ENCODE measurements at regions not wholly inside any gene's neighbourhood (a gene's known extent, or its start where the extent isn't known, plus 50 kb on each side); places are given as distances from the start of the nearest gene placed in this dataset.

DNA sequence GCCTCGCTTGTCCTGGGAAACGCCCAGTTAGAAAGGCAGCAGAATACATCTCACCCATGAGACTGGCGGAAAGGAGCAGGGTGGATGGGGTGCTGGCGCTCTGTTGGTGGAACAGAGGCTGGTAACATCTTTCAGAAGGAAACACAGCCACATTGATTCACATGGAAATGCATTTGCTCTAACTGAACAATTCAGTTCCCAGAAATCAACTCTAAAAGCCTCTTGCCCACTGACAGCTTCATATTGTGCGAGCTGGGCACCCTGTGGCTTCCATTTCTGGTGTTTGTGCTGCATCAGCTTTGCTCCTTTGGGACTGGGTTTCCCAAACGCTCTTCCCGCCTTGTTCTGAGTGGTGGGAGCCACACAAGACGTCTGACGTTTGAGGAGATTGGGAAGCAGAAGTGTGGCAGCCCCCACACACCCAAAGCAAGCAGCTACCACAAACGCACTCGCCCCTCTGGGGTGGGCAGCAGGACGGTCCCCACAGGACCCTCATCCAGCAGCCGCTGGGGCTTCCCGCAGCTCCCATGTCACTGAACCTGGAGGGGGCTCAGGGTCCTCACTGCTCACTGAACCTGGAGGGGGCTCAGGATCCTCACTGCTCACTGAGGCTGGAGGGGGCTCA, 229.5 kb downstream of the ERMARD start:
- intact Hi-C loops (cut with DNase I; ENCODE audit: low total_unique reads), result no loop called here
- TF ChIP-seq, protein P1, sequence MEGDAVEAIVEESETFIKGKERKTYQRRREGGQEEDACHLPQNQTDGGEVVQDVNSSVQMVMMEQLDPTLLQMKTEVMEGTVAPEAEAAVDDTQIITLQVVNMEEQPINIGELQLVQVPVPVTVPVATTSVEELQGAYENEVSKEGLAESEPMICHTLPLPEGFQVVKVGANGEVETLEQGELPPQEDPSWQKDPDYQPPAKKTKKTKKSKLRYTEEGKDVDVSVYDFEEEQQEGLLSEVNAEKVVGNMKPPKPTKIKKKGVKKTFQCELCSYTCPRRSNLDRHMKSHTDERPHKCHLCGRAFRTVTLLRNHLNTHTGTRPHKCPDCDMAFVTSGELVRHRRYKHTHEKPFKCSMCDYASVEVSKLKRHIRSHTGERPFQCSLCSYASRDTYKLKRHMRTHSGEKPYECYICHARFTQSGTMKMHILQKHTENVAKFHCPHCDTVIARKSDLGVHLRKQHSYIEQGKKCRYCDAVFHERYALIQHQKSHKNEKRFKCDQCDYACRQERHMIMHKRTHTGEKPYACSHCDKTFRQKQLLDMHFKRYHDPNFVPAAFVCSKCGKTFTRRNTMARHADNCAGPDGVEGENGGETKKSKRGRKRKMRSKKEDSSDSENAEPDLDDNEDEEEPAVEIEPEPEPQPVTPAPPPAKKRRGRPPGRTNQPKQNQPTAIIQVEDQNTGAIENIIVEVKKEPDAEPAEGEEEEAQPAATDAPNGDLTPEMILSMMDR (IDR thresholded peaks at IDR 0.05), result no peak
- TF ChIP-seq POLR2A (IDR thresholded peaks at IDR 0.05), result no peak
- Histone ChIP-seq H3K9me3 (no peaks in the 10 kb centered on the region), H3K27me3 (no peaks in the 10 kb centered on the region), H3K4me1 (no peaks in the 10 kb centered on the region), H3K4me3 (no peak overlapping the region), H3K27ac (no peak overlapping the region), H3K36me3 (no peaks in the 10 kb centered on the region)
- no peak for DNase-seq

DNA sequence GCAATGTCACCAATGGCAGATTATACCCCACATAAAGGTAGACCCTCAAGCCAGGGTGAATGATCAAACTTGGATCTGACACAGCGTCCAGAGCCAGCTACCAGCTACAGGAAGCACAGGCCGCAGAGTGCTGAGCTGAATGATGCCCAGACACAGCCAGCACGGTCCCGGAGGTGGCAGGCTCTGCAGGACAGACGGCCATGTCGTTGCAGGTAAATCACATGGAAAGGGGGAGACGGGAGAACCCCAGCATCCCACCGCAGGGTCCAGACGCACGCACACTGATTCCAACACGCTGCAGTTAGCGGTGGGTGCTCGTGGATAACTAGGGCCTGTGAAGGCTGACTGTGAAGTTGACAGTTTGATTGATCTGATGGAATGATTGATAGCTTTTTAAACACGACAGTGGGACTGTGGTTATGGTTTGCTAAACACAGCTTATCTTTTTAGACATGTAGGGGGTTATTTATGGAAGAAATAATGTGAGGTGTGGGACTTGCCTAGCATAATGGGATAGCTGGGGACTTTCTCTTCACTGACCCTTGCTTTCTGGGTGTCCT, 228.5 kb downstream of the ERMARD start:
- H3K4me3 ChIP-seq, result no peak overlapping the region
- no peaks in the 10 kb centered on the region for H3K27me3 ChIP-seq
- no peak for TF ChIP-seq POLR2A (IDR thresholded peaks at IDR 0.05)
- TF ChIP-seq, protein P1 (IDR thresholded peaks at IDR 0.05), result no peak
- intact Hi-C loops (cut with DNase I; ENCODE audit: low total_unique reads), result no loop called here
- H3K9me3 ChIP-seq, result no peaks in the 10 kb centered on the region
- DNase-seq, result no peak
- H3K36me3 ChIP-seq, result no peaks in the 10 kb centered on the region
- no peak overlapping the region for H3K27ac ChIP-seq
- no peaks in the 10 kb centered on the region for H3K4me1 ChIP-seq

DNA sequence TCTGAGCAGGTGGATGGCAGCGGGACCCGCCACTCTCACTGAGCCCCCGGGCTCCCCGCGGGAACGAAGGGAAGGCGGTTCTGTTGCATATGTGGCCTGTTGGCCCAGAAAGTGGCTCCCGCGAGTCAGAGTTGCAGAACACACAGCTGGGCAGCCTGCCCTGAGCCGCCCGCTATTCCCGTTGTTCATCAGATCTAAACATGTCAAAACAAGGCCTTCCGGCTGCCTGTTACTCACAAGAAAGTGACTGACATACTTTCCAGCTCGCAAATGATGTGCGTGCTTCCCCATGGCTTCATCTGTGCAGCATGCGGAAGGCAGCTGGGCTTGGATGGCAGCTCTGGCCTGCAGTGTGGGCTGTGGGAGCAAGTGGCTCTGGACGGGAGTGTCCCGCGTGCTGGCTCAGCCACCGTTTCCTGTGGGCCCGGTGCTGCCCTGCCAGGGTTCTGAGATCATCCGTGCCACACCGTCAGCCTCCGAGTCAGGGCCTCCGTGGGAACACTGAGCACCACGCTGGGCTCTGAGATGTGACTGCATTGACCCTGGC, 227.3 kb downstream of the ERMARD start:
- TF ChIP-seq, protein P1 (IDR thresholded peaks at IDR 0.05), result no peak
- Histone ChIP-seq H3K36me3 (no peaks in the 10 kb centered on the region), H3K27ac (no peak overlapping the region), H3K4me1 (no peaks in the 10 kb centered on the region), H3K9me3 (no peaks in the 10 kb centered on the region), H3K27me3 (no peaks in the 10 kb centered on the region), H3K4me3 (no peak overlapping the region)
- intact Hi-C loops (cut with DNase I; ENCODE audit: low total_unique reads), result no loop called here
- DNase-seq, result no peak

DNA sequence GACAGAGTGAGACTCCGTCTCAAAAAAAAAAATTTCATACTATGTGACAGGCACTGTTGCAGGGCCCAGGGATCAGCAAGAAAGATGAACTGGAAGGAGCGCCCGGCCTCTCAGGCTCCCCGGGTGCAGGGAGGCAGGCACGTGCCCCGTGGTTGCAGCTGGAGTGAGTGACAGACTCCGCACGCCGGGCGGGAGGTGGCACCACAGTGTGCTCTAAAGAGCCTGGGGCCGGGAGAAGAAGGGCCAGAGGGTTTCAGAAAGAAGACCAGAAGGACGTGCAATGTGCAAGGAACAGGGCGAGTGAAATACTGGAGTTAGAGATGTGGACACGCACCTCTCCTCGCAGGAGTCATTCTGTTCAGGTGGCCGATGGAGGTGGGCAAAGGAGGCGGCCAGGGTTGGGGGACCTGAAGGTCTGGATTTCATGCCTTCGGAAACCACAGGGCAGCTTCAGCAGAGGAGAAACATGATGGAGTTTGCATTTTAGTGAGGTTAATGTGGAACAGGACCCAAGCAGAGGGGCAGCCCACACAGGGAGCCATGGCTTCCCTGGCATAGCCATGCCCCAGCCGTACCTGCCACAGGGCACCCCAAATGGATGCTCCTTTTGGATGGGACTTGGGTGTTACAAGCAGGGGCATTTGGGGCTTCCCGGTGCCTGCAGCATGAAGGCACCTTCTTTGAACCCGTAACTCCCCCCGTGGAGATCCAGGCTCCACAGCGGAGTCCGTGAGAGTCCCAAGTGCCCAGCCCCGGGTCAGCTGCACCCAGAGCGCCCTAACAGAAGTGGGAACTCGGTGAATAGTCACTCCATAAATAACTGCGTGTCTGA, 226.2 kb downstream of the ERMARD start:
- TF ChIP-seq POLR2A (IDR thresholded peaks at IDR 0.05), result no peak
- TF ChIP-seq, protein P1 (IDR thresholded peaks at IDR 0.05), result no peak
- no peaks in the 10 kb centered on the region for H3K36me3 ChIP-seq
- no peaks in the 10 kb centered on the region for H3K9me3 ChIP-seq
- no peak overlapping the region for H3K27ac ChIP-seq
- DNase-seq, result no peak
- intact Hi-C loops (cut with DNase I; ENCODE audit: low total_unique reads), result no loop called here
- H3K4me3 ChIP-seq, result no peak overlapping the region
- no peaks in the 10 kb centered on the region for H3K4me1 ChIP-seq
- H3K27me3 ChIP-seq, result no peaks in the 10 kb centered on the region
